GM18507 (cell line): ENCODE measurements at regions not wholly inside any gene's neighbourhood (a gene's known extent, or its start where the extent isn't known, plus 50 kb on each side); places are given as distances from the start of the nearest gene placed in this dataset.

ENCODE experiments used
- DNase-seq: peaks from one replicate; pipeline ENCODE4 v3.0.0; 2011; ENCODE audit warnings: low read depth; ENCODE audit not compliant: insufficient read length; ENCODE audit errors: extremely low spot score
- FAIRE-seq: peaks from 2 replicates; lab custom pipeline; 2011; peaks lifted over from hg19 to GRCh38; lab: Jason Lieb, UNC

DNA sequence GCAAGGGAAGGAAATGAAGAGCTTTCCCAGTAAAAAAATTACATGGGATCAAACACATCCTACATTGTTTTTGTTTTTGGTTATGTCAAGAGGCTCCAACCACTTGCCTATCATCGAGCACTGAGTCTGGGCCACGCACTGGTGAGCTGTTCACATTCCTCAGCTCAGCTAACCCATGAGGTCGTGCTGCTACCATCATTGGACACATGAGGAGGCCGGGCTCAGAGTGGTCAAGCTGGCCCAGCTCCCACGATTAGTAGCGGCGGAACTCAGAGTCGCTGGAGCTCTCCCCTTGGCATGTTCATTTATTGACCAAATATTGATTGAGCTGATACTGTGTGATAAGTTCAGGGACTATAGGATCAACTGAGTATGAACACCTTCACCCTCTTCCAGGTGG lies 164.9 kb downstream of the CDH26 start:
- DNase-seq (no peak), FAIRE-seq (no peak)

DNA sequence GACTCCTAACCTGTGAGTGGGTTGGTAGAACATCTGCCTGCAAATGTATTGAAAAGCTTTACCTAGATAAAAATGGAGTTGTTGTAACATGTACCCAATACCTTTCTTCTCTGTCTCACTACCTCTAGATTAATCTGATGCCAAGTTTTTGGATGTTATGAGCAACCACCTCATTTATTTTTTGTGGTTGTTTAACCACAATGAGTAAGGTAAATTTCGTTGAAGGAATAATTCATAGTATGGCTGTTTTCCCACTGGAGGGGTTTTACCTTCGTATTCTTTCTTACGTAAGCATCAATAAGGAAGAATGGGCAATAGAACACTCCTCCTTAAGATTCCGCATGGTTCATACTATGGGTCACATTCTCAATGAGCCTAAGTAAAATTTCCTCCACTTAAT lies 165.4 kb downstream of the CDH26 start:
- FAIRE-seq (no peak), DNase-seq (no peak)

DNA sequence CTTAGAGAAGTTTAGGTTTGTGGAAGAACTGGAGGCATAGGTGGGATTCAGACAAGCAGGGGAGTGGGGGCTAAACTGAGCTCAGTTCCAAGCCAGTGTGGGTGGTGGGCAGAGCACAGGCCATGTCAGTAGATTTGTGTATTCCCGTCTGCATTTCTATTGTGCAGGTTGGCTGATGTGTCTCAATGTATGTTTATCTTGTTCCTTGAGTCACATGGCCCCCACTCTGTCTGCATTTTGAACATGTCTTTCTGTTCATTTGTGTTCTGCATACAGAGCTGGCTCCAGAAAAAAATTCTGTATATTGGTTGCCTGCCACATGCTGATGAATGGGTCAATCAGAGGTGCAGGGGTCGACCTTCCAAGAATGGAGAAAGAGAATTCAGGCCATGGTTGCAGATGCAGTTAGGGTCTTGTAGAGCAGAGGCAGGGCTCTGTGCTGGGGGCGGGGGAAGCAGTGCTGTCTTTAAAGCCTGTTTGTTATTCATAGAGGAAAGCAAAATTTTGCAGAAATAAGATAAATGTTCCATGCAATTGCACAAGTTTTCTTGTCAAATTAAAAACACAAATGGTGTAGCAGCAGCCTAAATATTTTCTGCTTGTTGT lies 166.7 kb downstream of the CDH26 start:
- no peak for DNase-seq
- FAIRE-seq = no peak

- DNase-seq = no peak
- FAIRE-seq = no peak
These were observed 167.3 kb downstream of the CDH26 start for GRCh38 chr20:60125513-60125912.

DNA sequence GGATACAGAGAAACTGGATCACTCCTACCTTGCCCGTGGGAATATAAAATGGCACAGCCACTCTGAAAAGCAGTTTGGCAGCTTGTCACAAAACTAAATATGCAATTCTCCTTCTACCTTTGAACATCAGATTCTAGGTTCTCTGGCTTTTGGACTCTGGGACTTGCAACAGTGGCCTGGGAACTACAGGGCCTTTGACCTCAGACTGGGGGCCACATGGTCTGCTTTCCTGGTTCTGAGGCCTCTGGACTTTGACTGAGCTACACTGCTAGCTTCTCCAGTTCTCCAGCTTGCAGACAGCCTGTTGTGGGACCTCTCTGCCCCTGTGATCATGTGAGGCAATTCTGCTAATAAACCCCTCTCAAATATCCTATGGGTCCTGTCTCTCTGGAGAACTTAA lies 168.8 kb downstream of the CDH26 start:
- no peak for DNase-seq
- FAIRE-seq = no peak

DNA sequence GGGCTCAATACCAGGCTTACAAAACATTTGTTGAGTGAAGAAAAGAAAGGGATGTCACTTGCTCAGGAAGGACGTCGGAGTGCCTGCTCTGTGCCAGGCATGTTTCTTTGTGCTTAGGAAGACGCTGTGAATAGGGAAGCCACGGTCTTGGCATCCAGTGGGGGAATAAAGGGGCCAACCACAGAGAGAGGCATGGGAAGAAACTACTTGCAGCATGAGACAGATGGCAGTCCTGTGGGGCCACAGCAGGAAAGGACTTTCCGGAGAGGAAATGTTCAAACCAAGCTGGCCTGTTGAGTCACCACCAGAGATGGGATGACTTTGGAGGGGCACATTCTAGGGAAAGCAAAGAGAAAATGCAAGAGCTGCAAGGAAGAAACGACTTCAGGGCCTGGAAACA lies 173.2 kb downstream of the CDH26 start:
- FAIRE-seq = no peak
- no peak for DNase-seq

DNA sequence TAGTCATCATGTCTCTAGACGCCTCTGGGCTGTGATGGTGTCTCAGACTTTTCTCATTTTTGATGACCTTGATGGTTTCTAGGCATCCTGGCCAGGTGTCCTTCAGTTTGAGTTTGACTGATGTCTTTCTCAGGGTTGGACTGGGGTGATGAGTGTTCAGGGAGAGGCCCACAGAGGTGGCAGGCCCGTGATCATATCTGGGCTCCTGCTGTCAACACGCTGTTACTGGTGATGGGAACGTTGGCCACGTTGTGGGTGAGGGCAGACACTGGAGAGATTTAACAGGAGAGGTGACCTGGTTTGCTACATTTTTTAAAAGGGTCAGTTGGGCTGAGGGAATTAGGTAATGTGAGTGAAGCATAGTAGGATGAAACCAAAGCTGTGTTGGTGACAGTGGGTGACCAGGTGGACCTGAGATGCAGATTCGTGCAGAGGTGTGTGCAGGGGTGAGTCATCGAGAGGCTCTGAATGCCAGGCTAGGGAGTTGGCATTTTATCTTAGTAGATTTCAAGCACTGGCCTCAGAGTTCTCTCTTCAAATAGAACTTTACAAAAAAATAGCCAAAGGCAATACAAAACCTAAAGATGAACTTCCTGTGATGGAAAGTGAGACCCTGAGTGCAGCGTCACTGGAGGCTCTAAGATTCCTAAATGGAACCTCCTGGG lies 174.1 kb downstream of the CDH26 start:
- no peak for DNase-seq
- FAIRE-seq = no peak

- FAIRE-seq = no peak
- no peak for DNase-seq
These were observed 174.8 kb downstream of the CDH26 start for GRCh38 chr20:60132827-60133670.

- FAIRE-seq = no peak
- DNase-seq = no peak
These were observed 177.1 kb downstream of the CDH26 start for GRCh38 chr20:60135276-60135675.

GRCh38 chr20:60136645-60137401 lies 178.6 kb downstream of the CDH26 start:
- no peak for FAIRE-seq
- no peak for DNase-seq

DNA sequence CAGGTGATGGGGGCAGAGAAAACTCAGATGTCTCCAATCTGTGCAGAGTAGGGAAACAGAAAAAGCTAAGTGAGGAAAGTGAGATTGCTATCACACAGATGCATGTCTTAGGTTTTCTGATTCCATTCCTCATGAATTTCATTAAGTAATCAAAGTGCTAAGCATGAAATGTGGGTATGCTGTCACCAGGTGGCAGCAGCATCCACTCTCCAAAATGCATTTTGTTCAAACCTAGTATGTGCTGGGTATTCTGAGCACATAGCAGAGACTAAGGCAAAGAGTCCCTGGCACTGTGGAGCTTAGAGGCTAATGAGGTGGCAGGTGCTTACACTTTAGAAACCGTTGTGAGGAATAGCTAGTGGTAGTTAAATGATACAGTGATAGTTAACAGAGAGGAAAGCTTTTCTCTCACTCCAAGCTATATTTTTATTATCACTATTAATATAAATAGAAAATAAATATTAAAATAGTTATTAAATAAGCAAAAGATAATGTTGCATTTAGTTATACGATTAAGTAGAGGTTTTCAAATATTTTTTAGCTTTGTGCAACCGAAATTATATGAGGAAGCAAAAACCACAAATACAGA lies 179.5 kb downstream of the CDH26 start:
- peak; percentile 53 for FAIRE-seq
- no peak for DNase-seq

DNA sequence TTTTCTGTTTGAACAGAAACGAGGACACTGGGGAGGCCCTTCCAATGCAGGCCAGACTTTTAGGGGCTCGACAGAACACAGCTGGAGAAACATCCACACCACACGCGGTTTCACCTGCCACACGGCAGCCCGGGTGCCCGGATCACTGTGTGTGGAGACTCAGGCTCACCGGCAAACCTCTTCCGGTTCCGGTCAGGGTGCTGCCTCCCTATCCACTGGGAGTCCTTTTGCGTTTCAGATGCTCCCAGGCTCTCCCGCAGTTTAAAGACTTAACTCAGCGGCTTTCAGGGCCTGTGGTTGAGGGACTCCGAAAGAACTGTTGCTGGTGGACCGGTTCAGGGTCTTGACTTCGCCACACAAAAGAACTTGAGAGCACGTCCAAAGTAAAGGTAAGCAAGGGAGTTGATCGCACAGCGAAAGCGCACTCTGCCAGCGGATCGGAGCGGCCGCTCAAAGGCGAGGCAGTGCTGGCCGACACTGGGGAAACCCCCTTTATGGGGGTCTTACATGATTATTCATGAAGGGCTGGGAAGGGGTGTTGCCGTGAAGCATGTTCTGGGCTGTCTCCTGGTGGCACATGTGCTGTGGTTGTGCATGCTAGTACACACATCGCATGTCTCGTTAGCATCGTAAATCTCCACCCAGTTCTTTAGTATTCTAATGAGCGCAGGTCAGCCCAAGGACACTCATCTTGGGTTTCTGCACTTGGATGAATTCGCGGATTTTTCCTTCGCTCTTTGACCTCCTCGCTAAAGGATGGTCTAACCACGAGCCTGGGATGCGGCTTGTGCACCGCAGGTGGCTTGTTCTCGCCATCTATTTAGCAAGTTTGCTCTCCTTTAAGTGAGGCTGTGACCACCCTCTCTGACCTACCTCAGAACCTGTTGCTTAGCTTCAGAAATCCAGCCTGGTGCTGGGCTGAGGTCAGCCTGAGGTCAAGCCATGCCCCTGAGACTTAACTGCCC lies 180.3 kb downstream of the CDH26 start:
- DNase-seq (no peak), FAIRE-seq (no peak)

- DNase-seq = no peak
- FAIRE-seq = no peak
These were observed 181.6 kb downstream of the CDH26 start for GRCh38 chr20:60139663-60140446.

- DNase-seq = no peak
- FAIRE-seq = no peak
These were observed 184.4 kb downstream of the CDH26 start for GRCh38 chr20:60142587-60142986.

DNA sequence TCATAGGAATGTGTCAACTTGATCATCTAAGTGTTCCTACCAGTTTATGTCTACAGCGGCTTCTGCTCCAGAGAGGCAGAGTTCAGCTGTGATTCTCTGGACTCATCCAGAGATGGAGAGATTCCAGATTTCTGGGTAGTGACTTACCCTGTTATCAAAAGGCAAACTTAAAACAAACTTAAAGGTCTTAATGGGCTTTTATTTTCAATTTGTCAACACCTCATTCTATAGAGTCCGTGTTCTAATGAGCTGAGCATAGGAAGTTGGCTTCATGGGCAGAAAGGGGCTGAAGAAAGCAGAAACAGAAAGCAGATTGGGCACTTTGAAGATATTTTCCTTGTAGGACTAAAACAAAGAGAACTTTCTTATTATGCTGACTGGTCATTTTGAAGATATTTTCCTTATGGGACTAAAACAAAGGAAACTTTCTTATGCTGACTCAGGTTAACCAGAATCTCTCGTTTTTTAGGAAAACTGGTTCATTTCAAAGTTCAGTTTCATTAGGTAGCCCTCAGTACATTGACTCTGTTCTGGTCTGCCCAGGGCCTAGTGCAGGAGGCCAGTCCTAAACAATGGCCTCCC lies 185.1 kb downstream of the CDH26 start:
- DNase-seq (no peak), FAIRE-seq (no peak)

DNA sequence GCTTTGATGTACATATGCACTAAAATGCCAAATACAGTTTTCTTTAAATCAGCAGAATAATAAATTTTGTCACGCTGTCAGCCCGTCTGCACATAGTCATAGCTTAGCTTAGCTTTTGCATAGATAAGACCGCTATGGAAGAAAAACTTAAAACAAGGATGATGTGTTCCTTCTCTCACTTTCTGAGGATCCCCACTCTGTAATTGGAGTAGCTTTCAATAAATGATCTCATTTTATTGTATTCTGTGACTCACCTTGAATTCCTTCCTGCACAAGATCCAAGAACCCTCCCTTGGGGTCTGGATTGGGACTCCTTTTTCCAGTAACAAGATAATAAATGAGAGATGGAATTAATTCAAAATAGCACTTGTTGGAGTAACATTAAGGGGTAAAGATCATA lies 186.2 kb downstream of the CDH26 start:
- FAIRE-seq = no peak

GRCh38 chr20:60144974-60145527 lies 186.8 kb downstream of the CDH26 start:
- DNase-seq (no peak), FAIRE-seq (no peak)

More for the DNA sequence above, 186.2 kb downstream of the CDH26 start:
- no peak for DNase-seq
